ENCODE measurements at regions not wholly inside any gene's neighbourhood (a gene's known extent, or its start where the extent isn't known, plus 50 kb on each side); places are given as distances from the start of the nearest gene placed in this dataset.

DNA sequence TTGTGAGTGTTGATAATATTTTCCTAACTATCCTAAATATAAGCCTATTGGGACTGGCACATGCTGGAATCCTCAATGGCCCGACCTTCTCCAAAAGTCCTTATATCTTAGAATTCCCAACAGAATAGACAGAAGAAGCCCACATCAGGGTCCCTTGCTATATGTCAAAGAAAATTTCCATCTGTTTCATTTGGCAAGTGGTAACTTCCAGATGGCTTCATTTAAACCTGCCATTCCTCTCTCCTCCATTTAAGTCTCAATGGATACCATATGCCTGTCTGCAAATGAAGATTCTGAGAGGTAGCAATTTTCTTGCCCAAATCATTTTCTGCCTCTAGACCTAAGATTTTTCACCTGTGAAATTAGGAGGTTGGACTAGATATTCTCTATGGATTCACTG is 73.1 kb upstream of the KCNA4 start:
- Histone ChIP-seq H3K4me2 (ENCODE audit: low read depth, low read length, poor library complexity, severe bottlenecking) (no peak overlapping the region), H3K4me3 (ENCODE audit: low read length) (no peak overlapping the region), H3K9ac (ENCODE audit: low read length) (no peak overlapping the region), H2AFZ (ENCODE audit: low read length) (no peak overlapping the region), H3K36me3 (ENCODE audit: insufficient read depth, low read length) (no peaks in the 10 kb centered on the region), H3K27ac (ENCODE audit: low read length) (no peak overlapping the region), H3K9me2 (replicated peaks; ENCODE audit: insufficient read depth, low read length) (no peaks in the 10 kb centered on the region), H3K79me2 (ENCODE audit: low read length) (no peaks in the 10 kb centered on the region), H3K9me3 (ENCODE audit: low read length) (no peaks in the 10 kb centered on the region), H4K20me1 (ENCODE audit: insufficient read depth, low read depth, low read length) (no peaks in the 10 kb centered on the region), H3K4me1 (ENCODE audit: low read length) (no peaks in the 10 kb centered on the region), H3K27me3 (ENCODE audit: low read length) (no peaks in the 10 kb centered on the region)
- no peak for DNase-seq

DNA sequence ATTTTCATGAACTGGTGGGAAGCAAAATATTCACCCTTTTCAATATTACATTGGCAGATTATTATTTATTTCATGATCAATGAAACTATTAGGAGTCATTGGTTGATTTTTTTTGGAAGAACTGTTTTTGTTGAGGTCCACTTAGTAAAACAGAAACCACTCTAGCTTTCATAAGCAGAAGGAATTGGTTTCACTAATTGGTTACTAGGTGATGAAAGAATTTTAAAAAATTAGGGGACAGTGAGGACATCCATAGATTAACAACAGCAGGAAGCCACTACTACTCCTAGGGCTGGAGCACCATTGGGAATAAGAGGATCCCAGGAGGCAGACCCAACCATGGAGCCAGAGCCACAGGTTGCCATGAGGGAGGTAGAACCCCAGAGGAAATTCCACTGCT is 74.4 kb upstream of the KCNA4 start:
- Histone ChIP-seq H3K4me1 (ENCODE audit: low read length) (no peaks in the 10 kb centered on the region), H3K36me3 (ENCODE audit: insufficient read depth, low read length) (no peaks in the 10 kb centered on the region), H3K79me2 (ENCODE audit: low read length) (no peaks in the 10 kb centered on the region), H2AFZ (ENCODE audit: low read length) (no peak overlapping the region), H3K4me3 (ENCODE audit: low read length) (no peak overlapping the region), H3K9ac (ENCODE audit: low read length) (no peak overlapping the region), H3K9me3 (ENCODE audit: low read length) (no peaks in the 10 kb centered on the region), H3K27ac (ENCODE audit: low read length) (no peak overlapping the region), H3K4me2 (ENCODE audit: low read depth, low read length, poor library complexity, severe bottlenecking) (no peak overlapping the region), H4K20me1 (ENCODE audit: insufficient read depth, low read depth, low read length) (no peaks in the 10 kb centered on the region), H3K9me2 (replicated peaks; ENCODE audit: insufficient read depth, low read length) (no peaks in the 10 kb centered on the region), H3K27me3 (ENCODE audit: low read length) (no peaks in the 10 kb centered on the region)
- no peak for DNase-seq

DNA sequence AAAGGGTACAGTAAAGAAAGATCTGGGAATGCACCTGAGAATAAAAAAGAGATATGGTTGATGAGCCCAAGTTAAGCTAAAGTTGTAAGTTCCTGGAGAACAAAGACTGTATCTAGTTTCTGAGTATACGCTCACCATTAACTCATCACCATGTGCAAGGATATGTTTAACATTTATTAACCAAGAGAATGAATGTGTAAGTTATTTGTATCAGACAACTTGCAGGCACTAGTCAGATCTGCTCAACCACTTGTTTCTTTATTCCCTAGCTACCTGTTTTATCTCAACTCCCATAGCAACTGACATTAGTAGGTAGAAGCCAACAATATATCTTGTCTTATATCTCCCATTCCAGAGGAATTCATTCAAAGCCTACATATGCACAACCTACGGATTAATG is 74.9 kb upstream of the KCNA4 start:
- Histone ChIP-seq H3K9ac (ENCODE audit: low read length) (no peak overlapping the region), H3K27ac (ENCODE audit: low read length) (no peak overlapping the region), H3K9me2 (replicated peaks; ENCODE audit: insufficient read depth, low read length) (no peaks in the 10 kb centered on the region), H3K4me3 (ENCODE audit: low read length) (no peak overlapping the region), H3K27me3 (ENCODE audit: low read length) (no peaks in the 10 kb centered on the region), H3K36me3 (ENCODE audit: insufficient read depth, low read length) (no peaks in the 10 kb centered on the region), H3K4me1 (ENCODE audit: low read length) (no peaks in the 10 kb centered on the region), H3K9me3 (ENCODE audit: low read length) (no peaks in the 10 kb centered on the region), H3K79me2 (ENCODE audit: low read length) (no peaks in the 10 kb centered on the region), H3K4me2 (ENCODE audit: low read depth, low read length, poor library complexity, severe bottlenecking) (no peak overlapping the region), H4K20me1 (ENCODE audit: insufficient read depth, low read depth, low read length) (no peaks in the 10 kb centered on the region), H2AFZ (ENCODE audit: low read length) (no peak overlapping the region)
- DNase-seq, result no peak

DNA sequence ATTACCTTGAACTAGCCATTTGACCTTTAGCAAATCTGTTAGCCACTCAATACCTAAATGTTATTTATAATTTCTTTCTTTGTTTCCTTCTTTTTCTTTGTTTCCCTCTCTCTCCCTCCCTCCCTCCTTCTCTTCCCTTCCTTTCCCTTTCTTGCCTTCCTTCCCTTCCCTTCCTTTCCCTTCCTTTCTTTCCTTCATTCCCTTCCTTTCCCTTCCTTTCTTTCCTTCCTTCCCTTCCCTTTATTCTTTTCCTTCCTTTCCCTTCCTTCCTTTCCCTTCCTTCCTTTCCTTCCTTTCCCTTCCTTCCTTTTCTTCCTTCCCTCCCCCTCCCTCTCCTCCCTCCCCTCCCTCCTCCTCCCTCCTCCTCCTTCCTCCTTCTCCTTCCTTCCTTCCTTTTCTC is 75.7 kb upstream of the KCNA4 start:
- Histone ChIP-seq H4K20me1 (ENCODE audit: insufficient read depth, low read depth, low read length) (no peaks in the 10 kb centered on the region), H2AFZ (ENCODE audit: low read length) (no peak overlapping the region), H3K4me2 (ENCODE audit: low read depth, low read length, poor library complexity, severe bottlenecking) (no peak overlapping the region), H3K27me3 (ENCODE audit: low read length) (no peaks in the 10 kb centered on the region), H3K9ac (ENCODE audit: low read length) (no peak overlapping the region), H3K4me3 (ENCODE audit: low read length) (no peak overlapping the region), H3K36me3 (ENCODE audit: insufficient read depth, low read length) (no peaks in the 10 kb centered on the region), H3K79me2 (ENCODE audit: low read length) (no peaks in the 10 kb centered on the region), H3K4me1 (ENCODE audit: low read length) (no peaks in the 10 kb centered on the region), H3K27ac (ENCODE audit: low read length) (no peak overlapping the region), H3K9me3 (ENCODE audit: low read length) (no peaks in the 10 kb centered on the region), H3K9me2 (replicated peaks; ENCODE audit: insufficient read depth, low read length) (no peaks in the 10 kb centered on the region)
- no peak for DNase-seq

DNA sequence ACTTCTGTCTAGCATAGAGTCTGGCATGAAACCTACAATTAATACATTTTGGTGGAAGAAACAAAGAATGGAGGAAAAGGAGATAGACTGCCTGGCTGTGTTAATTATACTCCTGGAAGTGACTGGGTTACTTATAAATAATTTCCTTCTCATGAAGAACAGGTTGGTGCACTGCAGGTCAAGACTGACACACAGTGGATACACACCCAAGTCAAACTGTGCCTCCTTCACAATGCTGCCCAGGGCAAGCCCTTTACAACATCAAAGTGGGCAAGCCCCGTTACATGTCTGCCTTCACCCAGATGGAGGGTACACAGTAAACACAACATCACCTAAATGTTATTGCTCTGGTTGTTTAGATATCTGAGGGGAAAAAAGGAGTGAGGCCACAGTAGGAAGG is 83.7 kb upstream of the KCNA4 start:
- H3K9me2 ChIP-seq (replicated peaks; ENCODE audit: insufficient read depth, low read length), result no peaks in the 10 kb centered on the region

DNA sequence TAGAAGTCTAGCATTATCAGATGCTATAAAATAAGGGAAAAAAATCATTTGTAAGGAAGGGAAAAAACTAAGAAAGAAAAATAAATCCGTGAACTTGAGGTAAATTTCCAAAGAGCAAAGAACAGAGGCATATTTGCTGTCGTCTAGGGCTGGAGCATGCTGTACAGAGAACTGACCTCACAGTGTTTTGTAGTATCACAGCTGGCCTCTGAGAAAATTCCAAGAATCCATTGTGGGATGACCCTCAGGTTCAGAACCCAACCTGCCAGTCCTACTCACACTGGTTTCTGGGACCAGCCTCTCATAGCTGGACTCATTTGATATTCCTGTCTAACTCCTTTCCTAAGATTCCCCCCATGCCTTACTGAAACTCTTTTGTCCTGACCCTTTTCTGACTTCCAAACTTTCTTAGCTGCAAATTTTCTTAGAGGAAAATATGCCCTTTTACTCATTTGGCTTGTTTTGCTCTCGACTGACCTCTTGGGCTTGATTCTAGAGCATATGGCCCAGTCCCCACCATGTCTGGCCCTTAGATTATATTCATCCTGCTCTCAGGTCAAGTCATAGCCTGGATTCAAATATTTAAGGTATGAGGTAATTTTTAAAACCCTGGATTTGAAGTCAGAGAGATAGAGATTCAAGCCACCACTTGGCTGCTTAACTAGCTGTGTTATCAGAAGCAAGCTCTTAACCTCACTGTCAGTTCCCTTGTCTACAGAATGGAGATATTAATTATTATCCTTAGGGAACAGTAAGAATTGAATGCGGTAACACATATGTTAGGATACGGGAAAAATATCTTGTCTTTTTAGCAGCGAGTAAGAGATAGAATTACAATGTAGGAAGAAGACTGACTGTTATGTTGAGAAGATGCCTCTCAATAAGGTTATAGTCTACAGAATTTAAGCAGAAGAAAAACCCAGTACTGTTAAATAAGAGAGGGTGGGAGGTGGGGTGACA is 89.7 kb upstream of the KCNA4 start:
- Histone ChIP-seq H3K4me1 (ENCODE audit: low read length) (no peaks in the 10 kb centered on the region), H3K27me3 (ENCODE audit: low read length) (no peaks in the 10 kb centered on the region), H3K36me3 (ENCODE audit: insufficient read depth, low read length) (no peaks in the 10 kb centered on the region), H3K4me2 (ENCODE audit: low read depth, low read length, poor library complexity, severe bottlenecking) (no peak overlapping the region), H3K9me2 (replicated peaks; ENCODE audit: insufficient read depth, low read length) (no peaks in the 10 kb centered on the region), H3K27ac (ENCODE audit: low read length) (no peak overlapping the region), H3K9ac (ENCODE audit: low read length) (no peak overlapping the region), H3K9me3 (ENCODE audit: low read length) (no peaks in the 10 kb centered on the region), H3K4me3 (ENCODE audit: low read length) (no peak overlapping the region), H2AFZ (ENCODE audit: low read length) (no peak overlapping the region), H3K79me2 (ENCODE audit: low read length) (no peaks in the 10 kb centered on the region), H4K20me1 (ENCODE audit: insufficient read depth, low read depth, low read length) (no peaks in the 10 kb centered on the region)
- no peak for DNase-seq

More for the DNA sequence above, 83.7 kb upstream of the KCNA4 start:
- H3K4me3 ChIP-seq (ENCODE audit: low read length), result no peak overlapping the region
- H3K27me3 ChIP-seq (ENCODE audit: low read length), result no peaks in the 10 kb centered on the region
- no peak overlapping the region for H2AFZ ChIP-seq (ENCODE audit: low read length)
- no peaks in the 10 kb centered on the region for H3K36me3 ChIP-seq (ENCODE audit: insufficient read depth, low read length)
- no peak overlapping the region for H3K9ac ChIP-seq (ENCODE audit: low read length)
- no peak for DNase-seq
- H3K4me2 ChIP-seq (ENCODE audit: low read depth, low read length, poor library complexity, severe bottlenecking), result no peak overlapping the region
- no peaks in the 10 kb centered on the region for H3K9me3 ChIP-seq (ENCODE audit: low read length)
- H4K20me1 ChIP-seq (ENCODE audit: insufficient read depth, low read depth, low read length), result no peaks in the 10 kb centered on the region
- no peaks in the 10 kb centered on the region for H3K4me1 ChIP-seq (ENCODE audit: low read length)
- no peaks in the 10 kb centered on the region for H3K79me2 ChIP-seq (ENCODE audit: low read length)
- no peak overlapping the region for H3K27ac ChIP-seq (ENCODE audit: low read length)

DNA sequence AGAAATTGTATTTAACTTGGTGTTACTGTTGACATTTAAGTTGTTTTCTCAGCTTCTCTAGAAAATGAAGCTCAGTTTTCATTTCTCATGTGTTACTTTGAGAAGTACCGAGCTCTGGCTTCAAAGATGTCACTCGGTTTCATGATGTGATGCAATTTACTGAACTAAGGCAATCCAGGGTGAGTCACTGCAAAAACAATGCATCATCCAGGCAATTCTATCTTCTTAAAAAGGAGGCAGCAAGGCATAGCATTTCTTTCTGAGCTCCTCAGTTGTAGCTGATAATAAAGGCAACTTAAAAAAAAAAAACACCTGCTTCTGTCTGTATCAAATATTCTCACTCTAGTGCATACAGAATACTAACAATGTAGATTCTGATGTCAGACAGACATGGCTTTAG is 91.1 kb upstream of the KCNA4 start:
- H3K36me3 ChIP-seq (ENCODE audit: insufficient read depth, low read length), result no peaks in the 10 kb centered on the region
- no peaks in the 10 kb centered on the region for H4K20me1 ChIP-seq (ENCODE audit: insufficient read depth, low read depth, low read length)
- H2AFZ ChIP-seq (ENCODE audit: low read length), result no peak overlapping the region
- H3K4me1 ChIP-seq (ENCODE audit: low read length), result no peaks in the 10 kb centered on the region
- no peaks in the 10 kb centered on the region for H3K27me3 ChIP-seq (ENCODE audit: low read length)
- H3K79me2 ChIP-seq (ENCODE audit: low read length), result no peaks in the 10 kb centered on the region
- H3K4me2 ChIP-seq (ENCODE audit: low read depth, low read length, poor library complexity, severe bottlenecking), result no peak overlapping the region
- H3K9me2 ChIP-seq (replicated peaks; ENCODE audit: insufficient read depth, low read length), result no peaks in the 10 kb centered on the region
- no peak overlapping the region for H3K9ac ChIP-seq (ENCODE audit: low read length)
- no peak overlapping the region for H3K27ac ChIP-seq (ENCODE audit: low read length)
- DNase-seq, result no peak
- H3K4me3 ChIP-seq (ENCODE audit: low read length), result no peak overlapping the region
- H3K9me3 ChIP-seq (ENCODE audit: low read length), result no peaks in the 10 kb centered on the region

DNA sequence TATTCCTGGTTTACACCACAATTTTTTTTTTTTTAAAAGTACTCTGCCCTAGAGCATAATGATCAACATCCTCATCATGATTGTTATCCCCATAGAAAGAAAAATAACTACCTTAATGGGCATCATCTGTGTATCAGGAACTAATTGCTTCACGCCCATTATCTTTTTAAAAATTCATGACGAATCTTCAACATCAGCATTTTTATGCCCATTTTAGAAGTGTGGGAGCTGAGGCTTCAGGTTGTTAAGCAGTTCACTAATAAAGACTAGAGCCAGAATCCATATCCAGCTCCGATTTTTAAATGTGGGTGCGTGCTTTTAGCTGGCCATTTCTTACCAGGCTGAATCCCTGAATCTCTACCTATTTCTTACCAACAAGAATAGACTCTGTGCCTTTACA is 92.9 kb upstream of the KCNA4 start:
- Histone ChIP-seq H2AFZ (ENCODE audit: low read length) (no peak overlapping the region), H3K4me1 (ENCODE audit: low read length) (no peaks in the 10 kb centered on the region), H3K9ac (ENCODE audit: low read length) (no peak overlapping the region), H3K79me2 (ENCODE audit: low read length) (no peaks in the 10 kb centered on the region), H3K36me3 (ENCODE audit: insufficient read depth, low read length) (no peaks in the 10 kb centered on the region), H4K20me1 (ENCODE audit: insufficient read depth, low read depth, low read length) (no peaks in the 10 kb centered on the region), H3K4me2 (ENCODE audit: low read depth, low read length, poor library complexity, severe bottlenecking) (no peak overlapping the region), H3K4me3 (ENCODE audit: low read length) (no peak overlapping the region), H3K9me3 (ENCODE audit: low read length) (no peaks in the 10 kb centered on the region), H3K9me2 (replicated peaks; ENCODE audit: insufficient read depth, low read length) (no peaks in the 10 kb centered on the region), H3K27me3 (ENCODE audit: low read length) (no peaks in the 10 kb centered on the region), H3K27ac (ENCODE audit: low read length) (no peak overlapping the region)
- DNase-seq, result no peak

All from Karpas-422 (cell line).